ENCODE measurements at regions not wholly inside any gene's neighbourhood (a gene's known extent, or its start where the extent isn't known, plus 50 kb on each side); places are given as distances from the start of the nearest gene placed in this dataset.
A peak's percentile ranks its signal among the peaks of the same experiment; 100 is the strongest.
"Not testable (repeated sequence)": the region's sequence is repeated elsewhere in the genome, so short reads cannot be mapped to it uniquely, and the experiment has no call there.

GRCh38 chr12:131494741-131495524 is 216.0 kb upstream of the SFSWAP start:
- in situ Hi-C loops (cut with MboI; ENCODE audit: low pct_unique_long_range_greater_than_20kb, low sequenced_read_pairs): no loop called here
- no peak for DNase-seq

- no peak for DNase-seq
- in situ Hi-C loops (cut with MboI; ENCODE audit: low pct_unique_long_range_greater_than_20kb, low sequenced_read_pairs): no loop called here
These were observed 212.9 kb upstream of the SFSWAP start for GRCh38 chr12:131497966-131498365.

- in situ Hi-C loops (cut with MboI; ENCODE audit: low pct_unique_long_range_greater_than_20kb, low sequenced_read_pairs): no loop called here
- DNase-seq: no peak
These were observed 211.6 kb upstream of the SFSWAP start for GRCh38 chr12:131499160-131499863.

DNA sequence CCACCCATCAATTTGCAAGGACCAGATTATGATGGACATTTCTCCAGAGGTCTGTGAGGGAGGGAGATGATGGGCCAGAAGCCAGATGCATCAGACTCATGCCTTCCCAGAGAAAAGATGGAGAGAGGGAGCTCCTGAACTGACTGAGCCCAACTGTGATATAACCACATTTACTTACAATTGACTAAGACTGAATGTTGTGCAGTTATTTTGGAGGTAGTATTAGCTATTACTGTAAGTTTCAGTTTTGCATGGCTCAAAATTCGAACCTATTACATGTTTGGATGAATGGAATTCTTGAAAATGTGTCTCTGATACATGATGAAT is 211.1 kb upstream of the SFSWAP start:
- in situ Hi-C loops (cut with MboI; ENCODE audit: low pct_unique_long_range_greater_than_20kb, low sequenced_read_pairs): no loop called here
- DNase-seq: no peak

- in situ Hi-C loops (cut with MboI; ENCODE audit: low pct_unique_long_range_greater_than_20kb, low sequenced_read_pairs): no loop called here
- DNase-seq: no peak
These were observed 210.3 kb upstream of the SFSWAP start for GRCh38 chr12:131500564-131500963.

- no peak for DNase-seq
- in situ Hi-C loops (cut with MboI; ENCODE audit: low pct_unique_long_range_greater_than_20kb, low sequenced_read_pairs): no loop called here
These were observed 205.3 kb upstream of the SFSWAP start for GRCh38 chr12:131505561-131505960.

- in situ Hi-C loops (cut with MboI; ENCODE audit: low pct_unique_long_range_greater_than_20kb, low sequenced_read_pairs): no loop called here
- no peak for DNase-seq
These were observed 204.5 kb upstream of the SFSWAP start for GRCh38 chr12:131506426-131506825.

DNA sequence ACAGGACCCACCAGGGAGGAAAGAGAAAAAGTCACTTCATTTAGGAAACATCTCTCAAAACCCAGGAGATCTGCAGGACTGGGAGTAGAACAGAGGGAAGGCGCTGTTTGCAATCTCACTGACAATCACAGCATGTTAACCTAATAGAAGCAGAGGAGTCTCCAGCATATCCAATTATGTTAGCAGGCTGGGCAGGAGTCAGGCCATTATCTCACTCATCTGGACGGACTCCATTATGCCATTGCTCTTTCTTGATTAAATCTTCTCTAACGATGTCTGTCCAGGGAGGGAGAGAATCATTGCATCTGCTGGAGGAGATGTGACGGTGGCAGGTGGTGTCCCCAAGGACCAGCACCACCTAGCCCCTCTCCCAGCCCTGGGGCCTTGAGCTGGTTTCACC is 203.8 kb upstream of the SFSWAP start:
- no peak for DNase-seq
- in situ Hi-C loops (cut with MboI; ENCODE audit: low pct_unique_long_range_greater_than_20kb, low sequenced_read_pairs): no loop called here

DNA sequence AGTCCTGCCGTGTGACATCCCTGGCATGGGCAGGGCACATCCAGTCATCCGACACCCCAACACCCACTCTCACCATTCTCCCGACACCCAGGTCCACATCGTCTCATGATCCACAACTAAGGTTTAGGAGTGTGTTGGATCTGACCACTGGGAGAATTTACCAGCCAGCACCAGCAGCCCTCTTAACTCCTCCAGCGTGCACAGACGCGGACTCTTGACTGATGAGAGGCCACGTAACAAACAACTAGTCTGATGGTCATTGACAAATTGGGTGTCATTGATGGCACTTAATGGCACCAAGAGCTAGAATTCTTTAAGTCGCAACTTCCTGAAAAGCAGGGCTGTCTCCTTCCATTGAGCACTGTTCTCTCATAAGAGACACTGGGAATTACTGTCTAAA is 203.0 kb upstream of the SFSWAP start:
- no peak for DNase-seq
- in situ Hi-C loops (cut with MboI; ENCODE audit: low pct_unique_long_range_greater_than_20kb, low sequenced_read_pairs): no loop called here

DNA sequence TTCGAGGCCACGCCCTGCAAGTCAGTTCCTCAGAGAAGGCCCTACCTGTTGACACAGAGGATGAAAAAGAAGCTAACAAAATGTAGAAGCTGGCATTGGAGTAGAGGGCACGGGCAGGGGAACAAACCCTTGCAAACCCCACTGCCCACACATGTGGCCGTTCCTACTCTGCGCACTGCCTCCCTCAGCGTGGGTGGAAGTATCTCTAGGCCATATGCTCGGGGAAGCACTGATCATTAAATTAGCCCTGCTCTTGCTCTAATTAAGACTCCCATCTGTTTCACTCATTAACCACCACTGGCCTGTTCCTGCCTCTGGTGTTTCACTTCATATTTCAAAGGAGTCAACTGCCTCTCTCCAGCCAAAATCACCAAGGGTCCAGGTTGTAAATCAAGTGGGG is 201.2 kb upstream of the SFSWAP start:
- DNase-seq: no peak
- in situ Hi-C loops (cut with MboI; ENCODE audit: low pct_unique_long_range_greater_than_20kb, low sequenced_read_pairs): no loop called here

DNA sequence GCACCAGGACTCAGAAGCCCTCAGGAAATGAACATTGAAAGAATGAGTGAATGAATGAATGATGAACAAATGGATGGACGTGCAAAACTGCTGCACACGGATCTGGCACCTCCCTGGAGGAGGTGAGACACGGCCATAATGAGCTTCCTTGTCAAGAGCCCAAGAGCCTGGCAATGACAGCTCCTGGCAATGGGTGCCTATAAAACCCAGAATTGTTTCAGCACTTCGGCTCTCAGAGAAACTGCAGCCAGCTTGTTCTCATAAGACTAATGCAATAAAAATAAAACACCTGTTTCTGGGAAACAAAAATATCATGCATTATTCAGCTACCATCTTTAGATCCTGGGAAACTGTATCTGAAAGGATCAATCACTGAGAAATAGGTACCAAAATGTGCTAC is 200.5 kb upstream of the SFSWAP start:
- DNase-seq: no peak
- in situ Hi-C loops (cut with MboI; ENCODE audit: low pct_unique_long_range_greater_than_20kb, low sequenced_read_pairs): no loop called here

DNA sequence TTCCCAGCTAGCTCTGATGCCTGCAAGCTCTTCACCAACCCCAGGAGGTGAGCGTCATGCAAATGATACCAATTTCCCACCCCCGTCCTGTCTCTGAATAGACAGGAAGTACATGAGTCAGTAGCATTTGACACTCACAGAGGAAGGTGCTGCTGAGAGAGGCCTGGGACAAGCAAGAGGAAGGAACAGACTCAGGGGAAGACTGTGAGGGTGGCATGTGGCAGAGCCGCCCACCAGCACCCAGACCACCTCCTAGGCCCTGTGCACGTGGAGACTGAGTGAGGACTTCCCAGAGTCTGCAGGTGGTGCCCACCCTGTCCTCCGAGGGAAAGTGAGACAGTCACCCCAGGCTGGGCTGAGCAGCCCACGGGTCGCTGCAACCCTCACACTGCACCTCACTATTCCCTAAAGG is 199.5 kb upstream of the SFSWAP start:
- peak; percentile 78 for DNase-seq
- in situ Hi-C loops (cut with MboI; ENCODE audit: low pct_unique_long_range_greater_than_20kb, low sequenced_read_pairs): no loop called here

DNA sequence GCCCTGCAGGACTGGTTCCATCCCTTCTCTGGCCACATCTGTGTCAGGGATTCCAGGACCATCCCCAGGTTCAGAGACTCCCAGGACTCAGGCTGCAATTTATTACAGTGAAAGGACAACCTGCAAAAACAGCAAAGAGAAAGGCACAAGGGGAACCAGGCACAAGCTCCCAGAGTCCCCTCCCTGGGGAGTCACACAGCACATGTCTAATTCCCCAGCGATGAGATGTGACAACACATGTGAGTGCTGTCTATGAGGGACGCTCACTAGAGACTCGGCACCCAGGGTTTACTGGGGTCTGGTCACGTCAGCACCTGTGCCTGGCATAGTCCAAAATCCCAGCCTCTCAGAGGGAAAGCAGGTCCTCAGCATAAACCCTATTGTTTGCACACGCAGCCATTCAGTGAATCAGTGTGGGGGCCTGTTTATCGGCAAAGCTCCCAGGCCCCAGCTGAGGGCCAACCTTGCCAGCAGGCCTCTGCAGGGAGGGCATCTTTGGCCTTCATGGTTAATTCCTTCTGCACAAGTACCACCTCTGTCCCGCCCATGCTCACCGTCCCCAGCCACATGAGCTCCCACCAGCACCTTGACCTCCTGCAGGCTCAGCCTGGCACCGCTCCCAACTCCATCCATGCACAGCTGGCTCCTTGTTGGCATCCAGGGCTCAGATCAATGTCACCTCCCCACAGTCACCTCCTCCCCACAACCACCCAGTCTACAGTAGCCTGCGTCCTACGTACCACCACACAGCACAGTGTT is 198.9 kb upstream of the SFSWAP start:
- in situ Hi-C loops (cut with MboI; ENCODE audit: low pct_unique_long_range_greater_than_20kb, low sequenced_read_pairs): no loop called here

DNA sequence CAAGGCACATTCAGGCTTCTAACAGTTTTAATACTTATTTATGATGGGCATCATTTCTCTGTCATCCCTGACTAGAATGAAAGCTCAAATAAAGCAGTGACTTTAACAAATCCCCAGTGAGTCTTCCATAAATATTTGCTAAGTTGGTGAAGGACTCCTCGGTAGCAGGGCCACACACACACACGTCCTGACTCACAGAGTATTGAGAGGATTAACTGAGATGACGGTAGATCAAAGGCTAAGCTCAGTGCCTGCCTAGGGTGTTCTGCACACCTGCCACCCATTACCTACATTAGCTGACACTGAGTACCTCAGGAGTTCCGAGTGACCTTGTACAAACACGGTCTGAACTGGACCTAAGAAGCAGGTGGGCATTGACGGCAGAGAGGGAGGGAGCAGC is 197.3 kb upstream of the SFSWAP start:
- DNase-seq: no peak

More for the DNA sequence above, 198.9 kb upstream of the SFSWAP start:
- DNase-seq: no peak

DNA sequence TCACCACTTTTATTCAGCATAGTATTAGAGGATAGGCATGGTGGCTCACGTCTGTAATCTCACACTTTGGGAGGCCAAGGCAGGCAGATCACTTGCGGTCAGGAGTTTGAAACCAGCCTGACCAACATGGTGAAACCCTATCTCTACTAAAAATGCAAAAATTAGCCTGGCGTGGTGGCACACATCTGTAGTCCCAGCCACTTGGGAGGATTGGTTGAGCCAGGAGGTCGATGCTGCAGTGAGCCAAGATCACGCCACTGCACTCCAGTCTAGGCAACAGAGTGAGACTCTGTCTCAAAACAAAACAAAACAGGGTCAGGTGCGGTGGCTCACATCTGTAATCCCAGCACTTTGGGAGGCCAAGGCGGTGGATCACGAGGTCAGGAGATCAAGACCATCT is 190.3 kb upstream of the SFSWAP start:
- in situ Hi-C loops (cut with MboI; ENCODE audit: low pct_unique_long_range_greater_than_20kb, low sequenced_read_pairs): not testable (repeated sequence)

More for the DNA sequence above, 197.3 kb upstream of the SFSWAP start:
- in situ Hi-C loops (cut with MboI; ENCODE audit: low pct_unique_long_range_greater_than_20kb, low sequenced_read_pairs): no loop called here

DNA sequence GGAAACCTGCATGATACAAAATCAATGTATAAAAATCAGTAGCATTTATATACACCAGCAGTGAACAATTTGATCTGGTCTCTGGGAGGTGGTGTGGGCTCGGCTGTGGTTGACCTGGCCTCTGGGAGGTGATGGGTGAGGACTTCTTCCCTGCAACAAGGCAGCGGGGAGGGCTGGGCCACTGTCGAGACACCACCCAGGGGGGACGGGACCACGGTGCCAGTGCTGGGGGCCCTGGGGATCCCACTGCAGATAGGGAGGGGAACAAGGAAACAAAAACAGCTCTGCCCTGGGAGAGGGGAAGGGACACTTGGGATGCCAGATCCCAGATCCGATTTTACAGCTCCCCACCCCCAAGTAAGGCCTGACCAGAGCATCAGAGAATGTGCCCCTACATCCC is 189.6 kb upstream of the SFSWAP start:
- in situ Hi-C loops (cut with MboI; ENCODE audit: low pct_unique_long_range_greater_than_20kb, low sequenced_read_pairs): no loop called here
- no peak for DNase-seq

More for the DNA sequence above, 190.3 kb upstream of the SFSWAP start:
- not testable (repeated sequence) for DNase-seq

GRCh38 chr12:131525795-131526508 is 184.9 kb upstream of the SFSWAP start:
- no peak for DNase-seq
- in situ Hi-C loops (cut with MboI; ENCODE audit: low pct_unique_long_range_greater_than_20kb, low sequenced_read_pairs): no loop called here

- DNase-seq: no peak
- in situ Hi-C loops (cut with MboI; ENCODE audit: low pct_unique_long_range_greater_than_20kb, low sequenced_read_pairs): no loop called here
These were observed 183.8 kb upstream of the SFSWAP start for GRCh38 chr12:131527092-131527491.

GRCh38 chr12:131527736-131528135 is 183.2 kb upstream of the SFSWAP start:
- no peak for DNase-seq
- in situ Hi-C loops (cut with MboI; ENCODE audit: low pct_unique_long_range_greater_than_20kb, low sequenced_read_pairs): no loop called here

GRCh38 chr12:131528144-131528543 is 182.7 kb upstream of the SFSWAP start:
- no peak for DNase-seq
- in situ Hi-C loops (cut with MboI; ENCODE audit: low pct_unique_long_range_greater_than_20kb, low sequenced_read_pairs): no loop called here

Measured in KBM-7 (cell line).